RCC 7860 (cell line): ENCODE measurements at regions not wholly inside any gene's neighbourhood (a gene's known extent, or its start where the extent isn't known, plus 50 kb on each side); places are given as distances from the start of the nearest gene placed in this dataset.

Experiments
- DNase-seq: peaks from one replicate; pipeline ENCODE4 v3.0.0-alpha.2; 2015; ENCODE audit warnings: low spot score
- FAIRE-seq: peaks from 2 replicates; lab custom pipeline; 2012; peaks lifted over from hg19 to GRCh38; lab: Jason Lieb, UNC

DNA sequence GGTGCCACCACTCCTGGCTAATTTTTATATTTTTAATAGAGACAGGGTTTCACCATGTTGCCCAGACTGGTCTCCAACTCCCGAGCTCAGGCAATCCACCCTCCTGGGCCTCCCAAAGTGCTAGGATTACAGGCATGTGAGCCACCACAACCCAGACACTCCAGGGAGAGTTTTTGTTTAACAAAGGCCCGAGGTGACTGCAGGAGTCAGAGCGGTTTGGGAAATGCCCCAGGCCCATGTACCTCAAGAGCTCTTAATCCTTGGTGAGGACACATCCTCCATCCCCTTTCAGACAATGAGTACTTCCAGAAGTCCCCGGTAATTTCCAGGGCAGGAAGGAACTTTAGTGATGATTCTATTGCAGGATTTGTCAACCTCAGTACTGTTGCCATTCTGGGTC is 176.0 kb downstream of the ESRRB start:
- no peak for FAIRE-seq

DNA sequence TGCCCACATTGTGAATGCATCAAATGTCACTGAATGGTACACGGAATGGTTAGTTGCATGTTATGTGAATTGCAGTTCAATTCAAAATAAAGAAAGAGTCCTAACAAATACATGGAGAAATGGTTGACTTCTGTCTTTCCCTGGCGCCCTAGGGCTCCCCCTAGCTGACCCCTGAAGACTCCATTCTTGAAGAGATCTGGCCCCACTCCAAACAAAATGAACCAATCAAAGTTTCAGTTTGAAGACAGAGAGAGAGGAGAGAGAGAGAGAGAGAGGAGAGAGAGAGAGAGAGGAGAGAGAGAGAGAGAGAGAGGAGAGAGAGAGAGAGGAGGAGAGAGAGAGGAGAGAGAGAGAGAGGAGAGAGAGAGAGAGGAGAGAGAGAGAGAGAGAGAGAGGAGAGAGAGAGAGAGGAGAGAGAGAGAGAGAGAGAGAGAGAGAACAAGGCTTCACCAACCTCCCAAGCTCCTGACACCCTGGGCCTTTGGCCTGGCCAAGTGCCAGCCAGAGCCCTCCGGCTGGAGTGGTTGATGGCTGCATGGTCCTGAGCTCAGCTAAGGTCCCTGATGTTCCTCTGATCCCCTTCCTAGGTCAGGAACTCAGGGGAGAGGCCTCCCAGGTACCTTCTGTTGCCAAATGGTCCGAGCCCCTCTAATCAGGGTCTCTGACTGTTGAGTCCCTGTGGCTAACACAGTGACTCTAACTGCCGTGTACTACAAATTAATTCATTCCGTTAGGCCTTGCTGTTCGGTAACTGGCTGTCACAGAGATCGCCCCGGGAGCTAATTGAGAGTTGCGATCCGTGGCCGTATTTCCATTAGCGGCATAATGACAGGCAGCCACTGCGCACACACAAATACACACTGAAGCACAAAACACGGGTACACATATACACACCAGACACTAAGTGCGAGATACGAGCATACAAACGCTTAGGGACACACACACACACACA is 188.8 kb downstream of the ESRRB start:
- FAIRE-seq = no peak
- DNase-seq = no peak

More for the DNA sequence above, 176.0 kb downstream of the ESRRB start:
- no peak for DNase-seq

DNA sequence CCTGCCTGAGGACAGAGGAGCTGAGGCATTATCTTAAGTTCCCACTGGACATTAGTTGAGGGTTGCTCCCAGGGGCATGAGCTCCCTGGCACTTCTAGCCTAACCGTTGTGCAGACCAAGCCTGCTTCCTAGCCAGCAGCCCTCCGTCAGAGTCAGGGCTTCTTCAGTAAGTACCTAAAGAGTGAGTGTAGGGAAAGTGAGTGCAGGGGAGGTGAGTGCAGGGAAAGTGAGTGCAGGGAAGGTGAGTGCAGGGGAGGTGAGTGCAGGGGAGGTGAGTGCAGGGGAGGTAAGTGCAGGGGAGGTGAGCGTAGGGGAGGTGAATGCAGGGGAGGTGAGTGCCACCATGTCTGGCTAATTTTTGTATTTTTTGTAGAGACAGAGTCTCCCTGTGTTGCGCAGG is 190.5 kb downstream of the ESRRB start:
- DNase-seq = no peak
- FAIRE-seq = no peak

DNA sequence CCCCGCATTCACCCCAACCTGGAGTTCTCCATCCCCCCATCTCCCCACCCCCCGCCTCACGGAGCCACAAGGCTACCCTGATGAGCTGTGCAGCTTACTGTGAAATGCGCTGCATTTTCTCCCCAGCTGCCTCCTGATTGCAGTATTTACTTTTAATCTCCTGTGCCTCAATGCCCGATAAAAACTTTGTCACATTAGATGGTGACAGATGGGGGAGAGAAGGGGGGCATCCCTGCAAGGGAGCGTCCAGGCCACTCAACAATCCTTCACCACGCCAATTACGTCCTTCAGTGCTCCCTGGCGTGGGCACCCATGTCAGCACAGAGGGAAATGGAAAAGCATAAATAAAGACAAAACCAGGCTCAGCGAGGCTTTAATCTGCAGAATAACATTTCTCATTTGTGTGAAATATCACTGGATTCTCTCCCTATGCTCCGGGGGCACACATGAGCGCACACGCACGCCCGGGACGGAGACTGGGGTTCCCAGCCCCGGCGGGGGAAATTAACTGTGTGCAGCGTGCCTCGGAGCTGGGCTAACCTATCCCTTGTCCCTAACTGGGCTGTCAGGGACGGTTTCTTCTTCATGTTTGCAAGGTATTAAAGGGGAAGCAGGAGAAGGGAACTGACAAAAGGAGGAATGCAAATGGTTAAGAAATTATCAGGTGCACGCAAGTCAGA is 186.7 kb upstream of the VASH1 start:
- FAIRE-seq = no peak
- DNase-seq = no peak

DNA sequence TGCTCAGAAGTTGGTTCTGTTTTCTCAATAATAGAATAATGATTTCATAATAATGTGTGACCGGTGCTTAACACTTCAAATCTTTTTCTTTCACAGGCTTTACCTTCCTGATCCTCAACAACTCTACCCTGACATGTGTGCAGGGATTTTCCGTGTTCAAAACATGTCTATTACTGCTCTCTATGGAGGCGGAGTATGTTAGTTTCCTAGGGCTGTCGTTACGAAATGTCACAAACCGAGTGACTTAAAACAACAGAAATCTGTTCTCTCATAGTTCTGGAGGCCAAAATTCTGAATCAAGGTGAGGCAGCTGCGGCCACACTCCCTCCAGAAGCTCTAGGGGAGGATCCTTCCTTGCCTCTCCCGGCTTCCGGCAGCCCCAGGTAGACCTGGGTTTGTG is 186.2 kb upstream of the VASH1 start:
- no peak for FAIRE-seq
- DNase-seq = no peak

DNA sequence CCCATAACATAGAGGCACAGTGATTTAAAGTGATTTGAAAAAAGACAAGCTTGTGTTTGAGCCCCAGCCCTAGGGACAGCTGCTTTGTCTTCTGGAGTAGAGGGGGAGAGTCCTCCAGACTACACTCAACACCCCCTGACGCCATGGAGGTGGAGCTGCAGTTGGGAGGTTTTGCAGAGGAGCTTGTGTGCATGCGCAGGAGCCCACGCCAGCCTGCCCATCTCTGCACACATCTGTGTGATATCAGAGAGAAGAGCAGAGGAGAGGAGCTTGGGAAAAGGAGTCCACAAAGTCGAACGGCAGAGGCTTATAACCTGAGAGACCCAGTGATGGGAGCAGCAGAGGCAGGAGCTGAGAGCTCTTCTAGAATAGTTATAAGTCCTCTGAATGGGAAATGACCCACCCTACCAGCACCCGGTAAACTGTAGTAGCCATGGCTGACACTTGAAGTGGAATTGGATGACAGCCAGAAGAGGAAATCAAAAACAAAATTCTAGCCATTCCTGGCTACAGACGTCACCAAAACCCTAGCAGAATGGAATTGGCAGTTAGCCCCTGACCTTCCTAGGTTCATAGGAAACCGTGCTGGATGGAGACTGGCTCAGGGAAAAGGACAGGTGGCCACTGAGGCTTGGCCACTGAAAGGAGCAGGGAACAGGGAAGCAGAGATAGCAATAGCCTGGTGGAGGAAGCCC is 185.1 kb upstream of the VASH1 start:
- DNase-seq = no peak

DNA sequence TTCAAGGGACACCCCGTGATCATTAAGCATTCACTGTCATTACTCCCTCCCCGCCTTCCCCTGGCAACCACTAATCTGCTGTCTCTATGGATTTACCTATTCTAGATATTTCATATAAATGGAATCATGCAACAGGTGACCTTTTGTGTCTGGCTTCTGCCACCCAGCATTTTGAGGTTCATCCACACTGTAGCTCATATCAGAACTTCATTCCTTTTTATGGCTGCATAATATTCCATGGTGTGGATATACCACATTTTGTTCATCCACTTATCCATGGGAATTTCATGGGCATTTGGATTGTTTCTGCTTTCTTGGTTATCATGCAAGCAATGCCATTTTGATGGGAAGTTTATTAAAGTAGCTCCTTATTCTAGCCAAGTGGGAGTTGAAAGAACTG is 184.2 kb upstream of the VASH1 start:
- no peak for DNase-seq
- no peak for FAIRE-seq

More for the DNA sequence above, 185.1 kb upstream of the VASH1 start:
- no peak for FAIRE-seq

DNA sequence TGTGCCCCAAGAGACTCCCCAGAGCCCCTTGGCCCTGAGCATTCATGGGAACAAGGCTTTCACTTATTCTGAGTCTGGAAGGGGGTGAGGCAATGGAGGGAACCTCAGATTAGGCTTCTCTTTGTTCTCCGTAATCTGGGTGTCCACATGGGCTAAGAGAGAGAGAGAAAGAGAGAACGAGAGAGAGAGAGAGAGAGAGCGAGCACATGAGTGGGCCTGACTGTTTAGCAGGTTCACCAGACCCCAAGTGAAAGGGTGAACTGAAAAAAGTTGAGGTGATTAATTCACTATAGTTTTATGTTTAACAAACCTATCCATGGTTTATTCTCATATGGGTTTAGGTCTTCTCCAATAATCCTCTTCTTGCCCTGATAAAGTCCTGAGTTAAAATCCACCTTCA is 183.4 kb upstream of the VASH1 start:
- FAIRE-seq (no peak), DNase-seq (no peak)

DNA sequence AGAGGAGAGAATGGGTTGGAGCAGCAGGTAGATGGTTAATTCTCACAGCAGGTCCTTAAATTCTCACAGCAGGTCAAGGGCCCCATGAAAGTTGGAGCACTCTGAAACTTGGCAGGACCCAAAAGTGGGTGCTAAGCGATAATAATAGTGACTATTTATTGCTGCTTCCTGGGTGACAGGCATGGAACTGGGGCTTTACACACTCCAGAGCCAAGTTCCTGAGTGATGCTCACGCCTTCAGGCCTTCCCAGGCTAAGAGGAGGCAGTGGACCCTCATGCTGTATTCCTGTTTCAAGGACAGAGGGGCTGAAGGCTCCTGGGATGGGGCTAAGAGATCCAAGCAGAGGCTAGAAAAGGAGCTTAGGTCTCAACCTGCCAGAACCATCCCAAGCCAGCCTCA is 180.9 kb upstream of the VASH1 start:
- no peak for FAIRE-seq
- no peak for DNase-seq

DNA sequence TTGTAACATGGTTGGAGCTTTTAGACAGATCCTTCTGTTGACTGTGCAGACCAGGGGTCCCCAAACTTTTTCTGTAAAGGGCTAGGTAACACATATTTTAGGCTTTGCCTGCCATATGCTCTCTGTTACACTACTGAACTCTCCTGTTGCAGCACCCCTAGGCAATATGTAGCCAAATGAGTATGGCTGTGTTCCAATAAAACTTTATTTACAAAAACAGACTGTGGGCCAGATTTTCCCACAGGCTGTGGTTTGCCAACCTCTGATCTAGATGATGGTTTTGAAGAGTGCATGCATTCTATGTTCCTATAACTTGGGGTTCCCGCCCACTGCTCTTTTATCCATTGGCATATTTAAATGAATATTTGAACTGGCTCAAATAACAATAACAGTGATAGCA is 180.3 kb upstream of the VASH1 start:
- no peak for FAIRE-seq
- DNase-seq = no peak

DNA sequence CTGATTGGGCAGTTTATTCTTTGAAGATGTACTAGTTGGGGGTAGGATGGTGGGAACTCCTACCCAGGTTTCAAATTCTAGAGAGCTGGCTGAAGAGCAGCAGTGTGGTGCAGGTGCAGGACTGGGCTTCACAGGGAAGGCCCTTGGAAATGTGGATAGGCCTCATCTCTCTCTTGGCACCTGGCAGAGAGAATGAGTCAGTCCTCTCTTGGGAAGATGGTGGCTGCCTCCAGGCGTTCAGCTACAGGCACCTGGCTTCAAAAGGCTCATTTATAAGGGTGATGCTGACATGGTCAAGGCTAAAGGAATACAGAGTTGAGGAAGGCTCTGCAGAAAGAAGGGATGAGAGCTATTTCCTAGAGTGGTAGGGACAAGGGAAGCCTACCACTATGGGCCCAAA is 179.7 kb upstream of the VASH1 start:
- FAIRE-seq = no peak

DNA sequence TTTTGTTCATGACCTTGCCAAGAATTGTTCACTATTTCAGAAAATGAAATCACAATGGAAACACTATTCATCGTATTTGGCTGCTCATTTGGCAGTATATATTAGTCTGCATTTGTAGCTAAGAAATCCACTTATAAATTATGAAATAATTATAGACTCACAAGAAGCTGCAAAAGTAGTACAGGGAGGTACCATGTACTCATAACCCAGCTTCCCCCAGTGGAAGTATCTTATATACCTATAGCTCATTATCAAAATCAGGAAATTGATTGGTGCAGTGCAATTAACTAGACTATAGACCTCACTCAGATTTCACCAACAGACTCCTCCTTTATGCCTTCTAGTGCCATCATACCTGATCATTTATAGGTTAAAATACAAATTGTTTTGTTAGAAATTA is 178.8 kb upstream of the VASH1 start:
- DNase-seq (no peak), FAIRE-seq (no peak)

More for the DNA sequence above, 179.7 kb upstream of the VASH1 start:
- no peak for DNase-seq

DNA sequence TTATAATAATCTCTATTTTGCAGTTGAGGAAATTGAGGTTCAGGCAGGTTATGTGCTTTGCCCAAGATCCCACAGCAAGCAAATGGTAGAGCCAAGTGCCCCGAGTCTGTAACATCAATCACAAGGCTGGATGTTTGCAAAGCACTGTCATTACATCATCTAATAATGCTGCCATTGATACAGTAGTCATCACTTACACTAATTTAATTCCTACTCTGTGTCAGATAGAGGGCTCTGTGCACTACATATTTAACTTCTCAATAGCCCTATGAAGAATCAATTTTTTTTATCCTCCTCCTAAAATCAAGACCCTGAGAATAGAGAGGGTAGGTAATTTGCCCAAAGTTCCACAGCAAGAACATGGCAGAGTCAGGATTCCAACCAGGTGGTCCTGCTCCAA is 178.1 kb upstream of the VASH1 start:
- FAIRE-seq = no peak
- no peak for DNase-seq

DNA sequence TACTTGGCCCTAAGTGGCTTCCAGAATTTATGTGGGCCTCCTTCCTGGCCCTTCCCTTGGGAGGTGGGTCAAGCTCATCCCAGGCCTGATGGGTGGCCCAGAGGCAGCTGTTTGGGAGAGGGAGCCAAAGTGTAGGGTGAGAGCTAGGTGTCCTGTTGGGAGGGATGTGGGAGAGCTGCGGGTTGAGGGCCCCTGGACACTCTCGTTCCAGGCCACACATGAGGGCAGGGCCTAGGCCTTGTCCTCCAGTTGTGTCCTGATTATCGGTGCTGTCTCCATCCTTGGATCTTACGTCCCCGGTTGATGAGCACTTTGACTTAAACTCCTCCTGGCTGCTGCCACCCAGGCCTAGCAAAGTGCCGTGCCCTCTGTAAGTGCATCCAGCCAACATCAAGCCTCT is 177.5 kb upstream of the VASH1 start:
- no peak for FAIRE-seq
- DNase-seq = no peak

DNA sequence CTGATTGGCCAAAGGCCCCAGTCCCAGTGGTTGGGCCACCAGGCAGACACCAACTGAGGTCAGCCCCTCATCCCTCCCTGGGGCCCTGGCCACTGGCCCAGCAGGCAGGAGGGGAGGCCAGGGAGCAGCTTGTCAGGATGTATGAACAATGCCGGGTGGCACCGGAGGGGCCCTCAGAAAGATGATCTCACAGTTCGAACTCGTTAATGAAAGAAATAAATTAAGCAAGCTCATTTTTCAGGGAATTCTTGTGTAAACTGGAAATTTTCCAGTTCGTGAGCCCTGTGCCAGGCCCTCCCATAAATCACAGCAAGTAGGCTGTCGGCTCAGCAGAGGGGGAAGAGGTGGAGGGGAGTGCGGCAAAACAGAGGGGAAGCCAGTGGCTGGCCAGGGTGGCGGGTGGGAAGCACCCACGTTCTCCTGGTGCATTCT is 177.0 kb upstream of the VASH1 start:
- no peak for FAIRE-seq
- no peak for DNase-seq

DNA sequence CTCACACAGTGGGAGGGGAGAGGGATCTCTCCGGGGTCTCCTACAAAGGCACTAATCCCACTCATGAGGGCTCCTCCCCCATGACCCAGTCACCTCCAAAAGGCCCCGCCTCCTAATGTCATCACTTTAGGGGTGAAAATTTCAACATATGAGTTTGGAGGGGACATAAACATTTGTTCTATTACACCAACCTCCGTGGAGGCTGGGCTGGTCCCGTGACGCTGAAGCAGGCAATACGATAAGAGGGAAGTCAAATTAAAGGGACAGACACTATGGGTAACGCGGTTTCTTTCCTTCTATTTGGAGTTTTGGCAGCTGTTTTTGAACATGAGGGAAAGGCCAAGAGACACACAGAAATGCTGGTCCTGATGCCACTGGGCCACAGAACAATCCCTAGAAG is 175.7 kb upstream of the VASH1 start:
- FAIRE-seq (no peak), DNase-seq (no peak)

DNA sequence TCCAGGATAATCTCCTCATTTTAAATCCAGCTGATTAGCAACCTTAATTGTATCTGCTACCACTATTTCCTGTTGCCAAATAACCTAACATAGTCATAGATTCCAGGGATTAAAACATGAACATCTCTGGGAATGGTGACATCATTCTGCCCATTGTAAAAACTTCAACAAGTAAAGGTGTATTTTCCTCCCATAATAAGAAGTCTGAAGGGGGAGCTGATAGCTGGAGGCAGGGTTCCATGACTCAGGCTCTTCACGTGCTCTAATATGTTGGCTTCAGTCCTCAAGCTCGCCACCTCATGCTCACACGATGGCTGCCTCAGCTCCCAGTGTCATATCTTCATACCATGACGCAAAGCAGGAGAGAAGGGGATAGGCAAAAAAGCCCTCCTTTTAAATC is 172.0 kb upstream of the VASH1 start:
- DNase-seq = no peak
- no peak for FAIRE-seq

DNA sequence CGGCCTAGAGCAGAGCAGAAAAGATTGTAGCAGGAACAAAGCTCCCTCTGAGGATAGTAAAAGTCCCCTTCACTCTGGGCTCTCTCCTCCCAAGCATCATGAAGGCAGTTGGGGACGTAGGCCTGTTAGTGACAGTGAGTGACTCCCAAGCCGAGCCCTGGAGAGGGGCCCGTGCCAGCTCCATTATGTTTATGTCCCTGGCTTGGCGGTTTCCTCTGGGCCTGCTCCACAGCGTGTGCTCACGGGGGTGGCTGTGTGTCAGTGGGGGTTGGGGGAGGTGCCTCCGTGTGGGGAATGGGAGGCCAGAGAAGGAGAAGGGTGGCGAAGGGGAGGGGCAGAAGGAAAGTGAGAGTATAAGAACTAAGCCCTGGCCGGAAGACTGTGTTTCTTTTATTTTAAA is 170.0 kb upstream of the VASH1 start:
- DNase-seq (no peak), FAIRE-seq (no peak)

DNA sequence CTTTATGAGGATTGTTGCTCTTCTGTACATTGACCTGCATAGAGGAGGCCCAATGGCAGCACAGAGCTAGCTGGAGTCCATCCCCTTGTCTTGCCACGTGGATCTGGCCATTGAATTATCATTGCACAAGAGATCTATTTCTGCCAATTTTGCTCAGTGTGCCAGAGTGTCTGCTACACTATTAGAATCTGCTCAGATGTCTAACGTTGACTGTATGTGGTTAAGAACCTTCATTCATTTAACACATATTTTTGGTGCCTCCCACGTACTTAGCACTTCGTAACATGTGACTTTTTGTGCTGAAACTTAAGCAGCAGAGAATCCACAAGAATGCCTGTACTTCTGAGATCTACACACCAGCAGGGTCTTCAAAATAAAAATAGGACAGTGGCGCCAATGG is 166.0 kb upstream of the VASH1 start:
- FAIRE-seq = no peak

DNA sequence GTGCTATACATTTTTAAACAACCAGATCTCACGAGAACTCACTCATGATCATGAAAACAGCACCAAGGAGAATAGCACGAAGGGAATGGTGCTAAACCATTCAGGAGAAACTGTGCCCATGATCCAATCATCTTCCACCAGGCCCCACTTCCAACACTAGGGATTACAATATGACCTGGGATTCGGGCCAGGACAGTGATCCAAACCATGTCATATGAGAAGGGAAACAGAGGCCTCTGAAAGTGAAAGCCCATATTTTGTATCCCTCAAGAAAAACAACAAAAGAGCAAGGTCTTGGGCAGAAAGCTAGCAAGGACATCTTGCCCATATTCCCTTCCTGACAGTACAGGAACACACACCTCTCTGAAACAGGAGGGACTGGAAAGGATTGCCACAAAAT is 163.9 kb upstream of the VASH1 start:
- no peak for FAIRE-seq
- no peak for DNase-seq

More for the DNA sequence above, 166.0 kb upstream of the VASH1 start:
- no peak for DNase-seq

DNA sequence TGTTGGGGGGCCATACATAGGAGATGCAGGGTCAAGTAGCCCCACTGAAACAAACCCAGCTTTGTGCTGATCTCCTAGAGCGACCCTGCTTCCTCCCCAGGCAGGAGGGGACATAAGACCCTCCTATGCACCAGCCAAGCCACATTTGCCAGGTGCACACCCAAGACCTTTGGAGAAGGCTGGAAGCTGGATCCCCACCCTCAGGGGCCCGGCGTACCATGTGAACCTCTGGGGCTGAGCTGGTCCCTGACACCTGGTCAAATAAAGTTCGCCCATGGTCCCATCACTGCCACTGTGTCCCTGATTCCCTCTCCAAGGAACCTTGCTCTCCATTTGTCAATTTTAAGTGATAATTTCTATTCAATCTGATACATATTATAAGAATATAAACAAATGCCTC is 162.1 kb upstream of the VASH1 start:
- no peak for DNase-seq
- FAIRE-seq = no peak
